Renal cortex interstitium (tissue), 11 donors: ENCODE measurements at regions not wholly inside any gene's neighbourhood (a gene's known extent, or its start where the extent isn't known, plus 50 kb on each side); places are given as distances from the start of the nearest gene placed in this dataset.

Experiments used
- DNase-seq, 11 donors: peaks; one replicate each; pipeline ENCODE4 v3.0.0-alpha.2; 2013; ENCODE audit warnings: low read depth in 9 of 11, low spot score in 4 of 11; ENCODE audit errors: extremely low read depth in 1 of 11

DNA sequence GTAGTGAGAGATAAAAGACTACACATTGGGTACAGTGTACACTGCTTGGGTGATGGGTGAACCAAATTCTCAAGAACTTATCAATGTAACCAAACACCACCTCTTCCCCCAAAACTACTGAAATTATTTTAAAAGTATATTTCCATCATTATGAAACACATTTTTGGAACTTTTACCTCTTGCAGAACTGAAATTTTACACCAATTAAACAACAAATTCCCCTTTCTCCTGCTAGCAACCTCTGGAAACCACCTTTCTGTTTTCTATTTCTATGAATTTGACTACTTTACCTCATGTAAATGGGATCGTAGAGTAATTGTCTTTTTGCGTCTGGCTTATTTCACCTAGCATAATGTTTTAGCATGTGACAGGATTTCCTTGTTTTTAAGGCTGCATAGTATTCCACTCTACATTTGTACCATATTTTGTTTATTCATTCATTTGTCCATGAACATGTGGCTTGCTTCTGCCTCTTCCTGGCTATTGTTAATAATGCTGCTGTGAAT lies 149.9 kb upstream of the PHACTR1 start:
- DNase-seq, result no peak

GRCh38 chr6:12567682-12568081 lies 148.9 kb upstream of the PHACTR1 start:
- DNase-seq, result no peak

GRCh38 chr6:12569646-12570045 lies 146.9 kb upstream of the PHACTR1 start:
- DNase-seq, result no peak

- no peak for DNase-seq
These were observed 146.0 kb upstream of the PHACTR1 start for GRCh38 chr6:12570461-12571030.

GRCh38 chr6:12572896-12573827 lies 143.4 kb upstream of the PHACTR1 start:
- no peak for DNase-seq

GRCh38 chr6:12575961-12576360 lies 140.6 kb upstream of the PHACTR1 start:
- no peak for DNase-seq

GRCh38 chr6:12576389-12576788 lies 140.2 kb upstream of the PHACTR1 start:
- DNase-seq, result no peak

GRCh38 chr6:12577124-12577850 lies 139.3 kb upstream of the PHACTR1 start:
- no peak for DNase-seq

- no peak for DNase-seq
These were observed 138.5 kb upstream of the PHACTR1 start for GRCh38 chr6:12578097-12578496.

GRCh38 chr6:12578751-12579150 lies 137.8 kb upstream of the PHACTR1 start:
- DNase-seq, result no peak

DNA sequence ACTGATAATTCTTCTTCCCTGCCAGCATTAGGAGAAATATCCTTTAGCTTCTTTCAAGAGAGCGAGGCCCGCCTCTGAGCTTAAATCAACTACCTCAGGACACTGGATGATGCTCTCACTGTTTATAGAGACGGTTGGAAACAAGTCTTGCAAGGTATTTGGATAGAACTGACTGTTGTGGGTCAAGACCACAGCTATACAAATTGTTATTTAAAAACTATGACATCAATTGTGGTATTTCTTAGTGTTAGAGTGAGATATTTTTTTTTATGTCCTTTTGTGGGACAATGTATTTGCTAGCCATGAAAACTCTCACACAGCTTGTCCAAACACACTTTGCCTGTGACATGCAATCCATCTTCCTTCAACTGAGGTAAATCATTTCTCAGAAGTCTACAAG lies 136.3 kb upstream of the PHACTR1 start:
- DNase-seq, result no peak

DNA sequence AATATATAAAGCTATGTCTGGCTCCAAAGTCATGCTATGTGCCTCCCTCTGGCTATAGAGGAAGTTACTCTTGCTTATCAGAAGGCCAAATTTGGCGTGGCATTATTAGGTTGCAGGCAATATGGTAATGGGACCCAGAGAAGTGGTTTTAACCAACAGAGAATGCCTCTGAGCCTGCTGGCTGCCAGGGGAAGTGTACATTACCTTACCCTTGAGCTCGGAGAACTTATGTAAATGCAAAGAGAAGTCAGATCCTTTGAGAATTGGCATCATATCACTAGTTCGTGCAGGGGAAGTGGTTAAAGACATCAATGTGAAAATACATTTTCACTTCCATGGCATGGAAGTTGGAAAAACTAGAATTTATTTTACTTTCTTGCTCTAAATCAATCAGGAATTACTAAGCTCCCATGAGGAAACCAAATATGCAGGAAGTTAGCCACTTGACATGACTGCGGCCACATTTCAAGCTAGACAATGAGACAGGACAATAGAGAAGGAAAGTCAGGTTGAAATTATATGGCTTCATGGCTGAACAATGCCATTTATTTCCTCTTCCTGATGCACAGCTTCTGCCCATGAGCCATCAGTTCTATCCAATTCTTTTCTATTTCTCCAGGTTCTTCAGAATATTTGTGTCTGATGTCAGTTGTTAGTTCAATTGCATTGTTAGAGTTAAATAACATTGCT lies 134.0 kb upstream of the PHACTR1 start:
- no peak for DNase-seq

DNA sequence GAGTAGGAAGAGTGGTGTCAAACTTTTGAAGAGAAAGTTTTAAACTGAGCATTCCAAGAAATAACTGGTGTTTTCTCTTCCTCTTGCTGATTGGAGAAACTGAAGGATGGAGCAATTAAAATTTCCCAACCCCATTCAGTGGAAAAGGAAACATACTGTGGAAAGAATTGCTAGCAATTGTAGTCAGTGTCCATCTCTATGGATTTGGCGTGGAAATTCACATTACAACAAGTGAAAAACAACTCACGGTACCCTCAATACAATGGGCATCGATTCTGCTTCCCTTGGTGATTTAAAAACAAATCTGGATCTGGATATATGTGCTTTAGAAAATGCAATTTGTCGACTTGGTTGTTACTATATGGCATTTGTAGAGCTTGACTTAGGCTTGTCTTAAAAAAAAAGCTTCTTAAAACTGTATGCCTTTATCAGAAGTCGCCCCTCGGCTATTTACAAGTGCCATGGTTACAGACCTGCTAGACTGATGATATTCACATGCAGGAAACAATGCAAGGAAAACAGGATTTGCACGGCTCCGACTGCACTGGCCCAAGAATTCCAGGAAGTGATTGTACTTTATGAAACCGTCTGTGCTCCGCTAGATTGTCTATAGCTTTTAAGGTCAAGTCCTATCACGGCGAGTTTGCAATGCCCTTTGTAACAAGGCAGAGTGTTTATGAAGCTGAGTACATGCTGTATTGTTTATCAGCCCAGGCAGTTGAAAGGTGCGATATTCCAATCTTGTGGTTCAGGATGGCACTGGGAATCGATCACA lies 131.7 kb upstream of the PHACTR1 start:
- DNase-seq, result no peak

GRCh38 chr6:12585497-12585958 lies 131.0 kb upstream of the PHACTR1 start:
- DNase-seq, result no peak

DNA sequence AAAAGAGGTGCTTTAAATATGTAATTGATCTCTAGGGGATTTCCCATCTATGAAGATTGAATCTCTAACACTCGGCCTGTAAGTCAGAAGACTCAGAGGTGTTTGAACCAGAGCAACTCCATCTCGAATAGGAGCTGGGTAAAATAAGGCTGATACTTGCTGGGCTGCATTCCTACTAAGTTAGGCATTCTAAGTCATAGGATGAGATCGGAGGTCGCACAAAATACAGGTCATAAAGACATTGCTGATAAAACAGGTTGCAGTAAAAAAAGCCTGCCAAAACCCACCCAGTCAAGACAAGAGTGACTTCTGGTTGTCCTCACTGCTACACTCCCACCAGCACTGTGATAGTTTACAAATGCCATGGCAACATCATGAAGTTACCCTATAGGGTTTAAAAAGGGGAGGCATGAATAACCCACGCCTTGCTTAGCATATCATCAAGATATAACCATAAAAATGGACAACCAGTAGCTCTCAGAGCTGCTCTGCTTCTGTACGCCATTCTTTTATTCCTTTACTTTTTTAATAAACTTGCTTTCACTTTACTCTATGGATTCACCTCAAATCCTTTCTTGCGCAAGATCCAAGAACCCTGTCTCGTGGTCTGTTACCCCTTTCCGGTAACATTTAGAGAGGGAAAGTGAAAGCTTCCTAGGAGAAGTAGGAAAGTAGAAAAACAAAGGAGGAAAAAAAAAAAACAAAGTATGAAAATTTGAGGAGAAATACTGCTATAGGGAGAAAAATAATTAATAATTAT lies 129.7 kb upstream of the PHACTR1 start:
- DNase-seq, result no peak

DNA sequence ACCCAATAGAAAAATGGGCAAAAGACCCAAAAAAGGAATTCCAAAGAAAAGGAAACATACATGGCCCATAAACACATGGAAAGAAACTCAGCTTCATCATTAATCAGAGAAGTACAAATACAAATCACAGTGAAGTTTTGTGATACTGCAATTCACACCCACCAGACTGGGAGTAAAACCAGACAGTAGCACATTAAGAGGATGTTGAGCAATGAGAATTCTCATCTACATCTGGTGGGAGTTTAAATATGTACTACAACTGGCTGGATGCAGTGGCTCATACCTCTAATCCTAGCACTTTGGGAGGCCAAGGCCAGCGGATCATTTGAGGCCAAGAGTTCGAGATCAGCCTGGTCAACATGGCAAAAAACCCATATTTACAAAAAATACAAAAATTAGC lies 125.7 kb upstream of the PHACTR1 start:
- no peak for DNase-seq

GRCh38 chr6:12592634-12593033 lies 123.9 kb upstream of the PHACTR1 start:
- no peak for DNase-seq
